ENCODE measurements at regions not wholly inside any gene's neighbourhood (a gene's known extent, or its start where the extent isn't known, plus 50 kb on each side); places are given as distances from the start of the nearest gene placed in this dataset.

DNA sequence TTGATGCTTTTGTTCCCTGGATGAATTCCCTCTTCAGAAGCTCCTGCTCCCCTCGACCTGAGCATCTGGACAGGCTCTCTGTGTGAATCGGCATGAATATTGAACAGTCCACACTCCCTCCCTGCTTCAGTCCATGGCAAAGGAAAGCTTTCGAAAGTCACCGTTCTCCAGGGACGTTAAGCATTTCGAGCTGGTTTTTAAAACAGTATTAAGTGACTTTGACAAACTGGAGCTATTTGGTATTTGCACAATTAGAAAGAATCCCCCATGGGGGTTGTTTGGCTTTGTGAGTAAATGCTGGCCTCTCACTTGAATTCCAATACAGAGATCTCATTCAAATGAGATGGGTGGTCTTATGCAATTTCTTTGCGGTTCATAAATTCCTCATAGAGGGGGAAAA, 85.3 kb upstream of the TIAM2 start:
- Mint-ChIP-seq H3K4me1 (ENCODE audit: insufficient read depth, unreplicated experiment) (no peaks in the 10 kb centered on the region), H3K9me3 (ENCODE audit: unreplicated experiment) (no peaks in the 10 kb centered on the region), H3K27ac (ENCODE audit: low read depth, unreplicated experiment) (no peak overlapping the region), H3K27me3 (ENCODE audit: insufficient read depth, unreplicated experiment) (no peaks in the 10 kb centered on the region), H3K36me3 (ENCODE audit: insufficient read depth, unreplicated experiment) (peaks cover 6% of the 10 kb centered on the region), H3K4me3 (ENCODE audit: unreplicated experiment) (no peak overlapping the region)
- CTCF ChIA-PET, result interaction anchor here (1.6 kb wide), 1 partner anchor 18 kb away, joined by 7 read pairs; no protein-coding TSS in a partner anchor
- POLR2A ChIA-PET, result no interaction called here
- DNase-seq (ENCODE audit: unreplicated experiment), result no peak
- no TSS peak for BruUV-seq (replicated peaks)
- TF ChIP-seq, protein P1, sequence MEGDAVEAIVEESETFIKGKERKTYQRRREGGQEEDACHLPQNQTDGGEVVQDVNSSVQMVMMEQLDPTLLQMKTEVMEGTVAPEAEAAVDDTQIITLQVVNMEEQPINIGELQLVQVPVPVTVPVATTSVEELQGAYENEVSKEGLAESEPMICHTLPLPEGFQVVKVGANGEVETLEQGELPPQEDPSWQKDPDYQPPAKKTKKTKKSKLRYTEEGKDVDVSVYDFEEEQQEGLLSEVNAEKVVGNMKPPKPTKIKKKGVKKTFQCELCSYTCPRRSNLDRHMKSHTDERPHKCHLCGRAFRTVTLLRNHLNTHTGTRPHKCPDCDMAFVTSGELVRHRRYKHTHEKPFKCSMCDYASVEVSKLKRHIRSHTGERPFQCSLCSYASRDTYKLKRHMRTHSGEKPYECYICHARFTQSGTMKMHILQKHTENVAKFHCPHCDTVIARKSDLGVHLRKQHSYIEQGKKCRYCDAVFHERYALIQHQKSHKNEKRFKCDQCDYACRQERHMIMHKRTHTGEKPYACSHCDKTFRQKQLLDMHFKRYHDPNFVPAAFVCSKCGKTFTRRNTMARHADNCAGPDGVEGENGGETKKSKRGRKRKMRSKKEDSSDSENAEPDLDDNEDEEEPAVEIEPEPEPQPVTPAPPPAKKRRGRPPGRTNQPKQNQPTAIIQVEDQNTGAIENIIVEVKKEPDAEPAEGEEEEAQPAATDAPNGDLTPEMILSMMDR (IDR thresholded peaks at IDR 0.05; ENCODE audit: unreplicated experiment), result no peak
- intact Hi-C loops (cut with micrococcal nuclease), result no loop called here

DNA sequence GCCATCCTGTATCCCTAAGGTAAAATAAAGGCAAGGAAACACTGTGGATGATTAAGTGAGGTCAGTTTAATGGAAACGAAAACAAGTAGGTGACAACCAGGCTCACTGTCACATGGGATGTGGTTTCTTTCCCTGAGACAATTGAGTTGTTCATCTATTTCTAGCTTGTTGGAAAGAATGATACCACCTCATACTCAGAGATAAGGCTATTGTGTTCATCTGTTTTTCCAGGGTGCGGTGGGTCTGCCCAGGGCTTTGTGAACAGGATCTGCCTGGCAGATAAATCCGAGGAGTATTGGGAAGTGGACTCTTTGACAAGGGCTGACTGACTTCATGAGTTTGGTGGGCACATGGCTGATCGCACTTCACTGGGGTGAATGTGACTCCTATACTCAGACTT, 80.8 kb upstream of the TIAM2 start:
- Mint-ChIP-seq H3K27me3 (ENCODE audit: insufficient read depth, unreplicated experiment) (no peaks in the 10 kb centered on the region), H3K4me3 (ENCODE audit: unreplicated experiment) (no peak overlapping the region), H3K9me3 (ENCODE audit: unreplicated experiment) (no peaks in the 10 kb centered on the region), H3K4me1 (ENCODE audit: insufficient read depth, unreplicated experiment) (no peaks in the 10 kb centered on the region), H3K27ac (ENCODE audit: low read depth, unreplicated experiment) (no peak overlapping the region), H3K36me3 (ENCODE audit: insufficient read depth, unreplicated experiment) (peaks cover 6% of the 10 kb centered on the region)
- intact Hi-C loops (cut with micrococcal nuclease), result no loop called here
- ChIA-PET CTCF (interaction anchor here (7.0 kb wide), 1 partner anchor 14 kb away, joined by 44 read pairs; no protein-coding TSS in a partner anchor), POLR2A (interaction anchor here (0.6 kb wide), 1 partner anchor 14 kb away, joined by 3 read pairs; no protein-coding TSS in a partner anchor)
- no peak for DNase-seq (ENCODE audit: unreplicated experiment)
- no TSS peak for BruUV-seq (replicated peaks)
- TF ChIP-seq, protein P1 (IDR thresholded peaks at IDR 0.05; ENCODE audit: unreplicated experiment), result no peak

DNA sequence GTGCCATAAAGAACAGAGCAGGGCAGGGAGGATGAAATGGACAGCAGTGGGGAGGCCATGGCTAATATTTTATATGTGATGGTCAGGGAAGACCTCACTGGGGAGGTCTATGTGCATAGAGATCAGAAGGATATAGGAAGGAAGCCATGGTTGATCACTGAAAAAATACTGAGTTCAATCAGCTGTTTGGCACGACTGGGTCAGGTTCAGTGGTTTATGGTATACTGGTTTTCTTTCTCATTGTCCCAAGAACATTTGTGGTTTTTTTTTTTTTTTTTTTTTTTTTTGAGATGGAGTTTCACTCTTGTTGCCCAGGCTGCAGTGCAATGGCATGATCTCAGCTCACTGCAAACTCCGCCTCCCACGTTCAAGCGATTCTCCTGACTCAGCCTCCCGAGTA, 78.3 kb upstream of the TIAM2 start:
- Mint-ChIP-seq H3K27me3 (ENCODE audit: insufficient read depth, unreplicated experiment) (no peaks in the 10 kb centered on the region), H3K9me3 (ENCODE audit: unreplicated experiment) (no peaks in the 10 kb centered on the region), H3K4me3 (ENCODE audit: unreplicated experiment) (no peak overlapping the region), H3K4me1 (ENCODE audit: insufficient read depth, unreplicated experiment) (no peaks in the 10 kb centered on the region), H3K36me3 (ENCODE audit: insufficient read depth, unreplicated experiment) (peaks cover 6% of the 10 kb centered on the region), H3K27ac (ENCODE audit: low read depth, unreplicated experiment) (no peak overlapping the region)
- intact Hi-C loops (cut with micrococcal nuclease), result no loop called here
- ChIA-PET CTCF (interaction anchor here (0.6 to 7.0 kb wide), 4 partner anchors 10 to 331 kb away, joined by 3 to 44 read pairs (median 3); no protein-coding TSS in a partner anchor), POLR2A (no interaction called here)
- DNase-seq (ENCODE audit: unreplicated experiment), result no peak
- BruUV-seq (replicated peaks), result no TSS peak
- TF ChIP-seq, protein P1 (IDR thresholded peaks at IDR 0.05; ENCODE audit: unreplicated experiment), result no peak

DNA sequence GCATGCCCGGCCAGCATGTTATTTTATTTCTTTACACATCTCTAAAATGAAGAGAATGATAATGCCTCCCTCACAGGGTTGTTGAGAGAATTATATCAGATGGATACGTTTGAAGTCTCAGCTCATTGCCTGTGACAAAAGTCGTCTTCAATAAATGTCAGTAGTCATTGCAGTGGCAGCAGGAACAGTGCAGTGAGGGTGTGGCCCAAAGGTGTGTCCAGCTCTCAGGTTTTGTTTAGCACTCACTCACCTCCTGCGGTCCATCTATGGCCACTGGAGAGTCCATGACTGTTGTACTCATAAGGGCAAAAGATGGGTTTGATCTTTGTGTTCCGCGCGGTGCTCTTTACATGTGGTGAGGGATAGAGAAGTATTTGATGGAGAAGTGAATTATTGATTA, 77.2 kb upstream of the TIAM2 start:
- intact Hi-C loops (cut with micrococcal nuclease), result no loop called here
- BruUV-seq (replicated peaks), result no TSS peak

More for the DNA sequence above, 77.2 kb upstream of the TIAM2 start:
- CTCF ChIA-PET, result interaction anchor here (1.3 to 7.0 kb wide), 2 partner anchors 10 to 330 kb away, joined by 3 to 44 read pairs; no protein-coding TSS in a partner anchor
- no peak for DNase-seq (ENCODE audit: unreplicated experiment)
- POLR2A ChIA-PET, result no interaction called here
- no peaks in the 10 kb centered on the region for H3K4me1 Mint-ChIP-seq (ENCODE audit: insufficient read depth, unreplicated experiment)
- no peak overlapping the region for H3K4me3 Mint-ChIP-seq (ENCODE audit: unreplicated experiment)
- peaks cover 6% of the 10 kb centered on the region for H3K36me3 Mint-ChIP-seq (ENCODE audit: insufficient read depth, unreplicated experiment)
- no peaks in the 10 kb centered on the region for H3K9me3 Mint-ChIP-seq (ENCODE audit: unreplicated experiment)
- TF ChIP-seq, protein P1 (IDR thresholded peaks at IDR 0.05; ENCODE audit: unreplicated experiment), result no peak
- H3K27me3 Mint-ChIP-seq (ENCODE audit: insufficient read depth, unreplicated experiment), result no peaks in the 10 kb centered on the region
- no peak overlapping the region for H3K27ac Mint-ChIP-seq (ENCODE audit: low read depth, unreplicated experiment)

Measured in MCF 10A (cell line).